NB4 (cell line): ENCODE measurements at regions not wholly inside any gene's neighbourhood (a gene's known extent, or its start where the extent isn't known, plus 50 kb on each side); places are given as distances from the start of the nearest gene placed in this dataset.

Experiments used
- CTCF ChIP-seq: IDR thresholded peaks from one replicate; pipeline ENCODE4 v1.5.1; 2012; ENCODE audit warnings: low read depth, low read length
- MYC ChIP-seq: IDR thresholded peaks from 2 replicates; pipeline ENCODE4 v1.6.1; 2011; ENCODE audit warnings: low read depth, low read length
- POLR2A ChIP-seq: IDR thresholded peaks from 2 replicates; pipeline ENCODE4 v1.6.1; 2011; ENCODE audit warnings: mild to moderate bottlenecking; ENCODE audit not compliant: insufficient read length; ENCODE audit errors: extremely low read depth

GRCh38 chr11:23924226-23924625, 572.6 kb upstream of the LUZP2 start:
- TF ChIP-seq CTCF = no peak
- TF ChIP-seq POLR2A = no peak
- no peak for TF ChIP-seq MYC
